Colonic mucosa (tissue), 4 donors: ENCODE measurements at regions not wholly inside any gene's neighbourhood (a gene's known extent, or its start where the extent isn't known, plus 50 kb on each side); places are given as distances from the start of the nearest gene placed in this dataset.

Experiments
- DNase-seq: peaks from one replicate; pipeline ENCODE4 v3.0.0-alpha.2; 2020
- H3K27ac ChIP-seq: fragments of 200-600 bp; one replicate; pipeline ENCODE4 v1.8.0; 2021
- H3K27me3 ChIP-seq: fragments of 200-600 bp; one replicate; pipeline ENCODE4 v1.8.0; 2021
- H3K36me3 ChIP-seq: fragments of 200-600 bp; one replicate; pipeline ENCODE4 v1.8.0; 2021
- H3K4me1 ChIP-seq: fragments of 200-600 bp; one replicate; pipeline ENCODE4 v1.8.0; 2021; ENCODE audit warnings: mild to moderate bottlenecking
- H3K4me3 ChIP-seq: fragments of 200-600 bp; one replicate; pipeline ENCODE4 v1.8.0; 2021
- H3K9ac ChIP-seq, 2 donors: one replicate each; pipeline ENCODE4 v1.7.0; 2013; ENCODE audit warnings: control low read depth in 2 of 2, low read depth in 2 of 2, low read length in 2 of 2
- H3K9me3 ChIP-seq: fragments of 200-600 bp; one replicate; pipeline ENCODE4 v1.8.0; 2021
- intact Hi-C: fragments of 100-400 bp; cut with DNase I; formaldehyde crosslinking; loops from one replicate; pipeline ENCODE4 v1.14.1; 2022
- TF ChIP-seq, protein P1 (sequence below): fragments of 200-600 bp; IDR thresholded peaks from one replicate; pipeline ENCODE4 v1.8.0; 2022; ENCODE audit warnings: antibody characterized with exemption, mild to moderate bottlenecking
- donor health status: healthy.
- donor health status: DM: no; HTN: no; CAD: no.
- donor health status: DM: no; HTN: no; CAD: no.

DNA sequence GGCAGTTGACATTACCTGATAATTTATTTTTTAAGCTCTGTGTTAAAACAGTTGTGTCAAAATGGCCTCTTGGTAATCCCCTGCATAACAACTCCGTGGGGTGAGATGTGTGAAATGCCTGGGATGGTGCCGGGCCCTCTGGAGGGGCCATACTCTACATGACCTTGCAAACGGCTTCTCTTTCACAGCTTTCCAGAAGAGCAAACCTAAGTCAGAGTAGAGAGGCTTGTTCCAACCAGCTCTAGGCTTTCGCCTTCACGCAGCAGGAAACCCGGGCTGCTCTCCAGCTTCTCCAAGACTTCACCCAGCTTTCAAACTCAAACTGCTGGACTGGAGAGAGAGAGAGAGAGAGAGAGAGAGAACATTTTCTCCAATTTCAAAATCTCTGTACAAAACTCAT is 120.1 kb downstream of the SNX18 start:
- Histone ChIP-seq H3K27ac (no peak overlapping the region), H3K4me3 (no peak overlapping the region), H3K9ac (no peak overlapping the region), H3K36me3 (no peaks in the 10 kb centered on the region), H3K27me3 (no peaks in the 10 kb centered on the region), H3K4me1 (no peaks in the 10 kb centered on the region), H3K9me3 (no peaks in the 10 kb centered on the region)
- DNase-seq: no peak
- intact Hi-C loops: no loop called here
- TF ChIP-seq, protein P1, sequence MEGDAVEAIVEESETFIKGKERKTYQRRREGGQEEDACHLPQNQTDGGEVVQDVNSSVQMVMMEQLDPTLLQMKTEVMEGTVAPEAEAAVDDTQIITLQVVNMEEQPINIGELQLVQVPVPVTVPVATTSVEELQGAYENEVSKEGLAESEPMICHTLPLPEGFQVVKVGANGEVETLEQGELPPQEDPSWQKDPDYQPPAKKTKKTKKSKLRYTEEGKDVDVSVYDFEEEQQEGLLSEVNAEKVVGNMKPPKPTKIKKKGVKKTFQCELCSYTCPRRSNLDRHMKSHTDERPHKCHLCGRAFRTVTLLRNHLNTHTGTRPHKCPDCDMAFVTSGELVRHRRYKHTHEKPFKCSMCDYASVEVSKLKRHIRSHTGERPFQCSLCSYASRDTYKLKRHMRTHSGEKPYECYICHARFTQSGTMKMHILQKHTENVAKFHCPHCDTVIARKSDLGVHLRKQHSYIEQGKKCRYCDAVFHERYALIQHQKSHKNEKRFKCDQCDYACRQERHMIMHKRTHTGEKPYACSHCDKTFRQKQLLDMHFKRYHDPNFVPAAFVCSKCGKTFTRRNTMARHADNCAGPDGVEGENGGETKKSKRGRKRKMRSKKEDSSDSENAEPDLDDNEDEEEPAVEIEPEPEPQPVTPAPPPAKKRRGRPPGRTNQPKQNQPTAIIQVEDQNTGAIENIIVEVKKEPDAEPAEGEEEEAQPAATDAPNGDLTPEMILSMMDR: no peak

DNA sequence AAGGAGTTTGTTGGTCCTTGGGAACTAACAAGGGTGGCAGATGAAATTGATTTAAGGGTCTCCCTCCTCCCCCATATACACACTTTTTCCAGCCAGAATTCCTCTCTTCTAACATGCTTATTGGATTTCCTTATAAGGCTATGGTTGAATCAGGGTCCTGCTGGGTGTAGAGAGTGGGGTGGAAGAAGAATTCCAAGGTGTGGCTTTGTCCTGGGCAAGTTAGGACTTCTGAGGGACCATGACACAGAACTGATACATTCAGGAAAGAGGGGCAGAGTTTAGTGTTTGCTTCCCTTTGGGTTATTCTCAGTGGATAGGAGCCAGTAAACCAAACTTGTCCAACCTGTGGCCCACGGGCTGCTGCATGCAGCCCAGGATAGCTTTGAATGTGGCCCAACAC is 116.5 kb downstream of the SNX18 start:
- Histone ChIP-seq H3K36me3 (no peaks in the 10 kb centered on the region), H3K4me1 (no peaks in the 10 kb centered on the region), H3K27ac (no peak overlapping the region), H3K9me3 (no peaks in the 10 kb centered on the region), H3K9ac (no peak overlapping the region), H3K4me3 (no peak overlapping the region), H3K27me3 (no peaks in the 10 kb centered on the region)
- TF ChIP-seq, protein P1: no peak
- DNase-seq: no peak
- intact Hi-C loops: no loop called here

- TF ChIP-seq, protein P1: no peak
- DNase-seq: no peak
- intact Hi-C loops: no loop called here
- H3K4me1 ChIP-seq: no peaks in the 10 kb centered on the region
- no peak overlapping the region for H3K4me3 ChIP-seq
- no peaks in the 10 kb centered on the region for H3K27me3 ChIP-seq
- no peak overlapping the region for H3K27ac ChIP-seq
- no peaks in the 10 kb centered on the region for H3K9me3 ChIP-seq
- no peak overlapping the region for H3K9ac ChIP-seq
- no peaks in the 10 kb centered on the region for H3K36me3 ChIP-seq
These were observed 114.7 kb downstream of the SNX18 start for GRCh38 chr5:54632131-54632701.

DNA sequence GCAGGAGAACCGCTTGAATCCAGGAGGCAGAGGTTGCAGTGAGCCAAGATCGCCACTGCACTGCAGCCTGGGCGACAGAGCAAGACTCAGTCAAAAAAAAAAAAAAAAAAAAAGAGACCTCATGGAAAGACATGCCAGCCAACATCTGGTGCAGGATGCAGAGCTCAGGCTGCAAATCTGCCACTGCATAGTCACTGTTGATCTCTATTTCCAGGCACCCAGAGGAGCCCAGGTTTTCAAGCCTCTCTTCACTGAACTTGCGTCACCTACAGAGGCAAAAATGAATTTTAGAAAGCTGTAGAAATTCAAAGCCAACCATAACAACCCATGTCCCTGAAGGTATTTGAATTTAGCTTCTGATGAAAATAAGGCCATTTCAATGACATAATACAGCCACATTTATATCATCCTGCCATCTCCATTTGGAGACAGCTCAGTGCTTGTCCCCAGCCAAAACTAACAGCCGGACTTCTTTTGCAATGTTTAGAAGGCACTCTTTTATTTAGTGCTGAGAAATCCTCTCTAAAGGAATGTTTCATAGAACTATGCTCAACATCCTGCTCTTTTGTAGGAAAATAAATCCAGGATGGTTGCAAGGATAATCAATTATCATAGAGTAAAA is 113.3 kb downstream of the SNX18 start:
- TF ChIP-seq, protein P1: no peak
- no peaks in the 10 kb centered on the region for H3K36me3 ChIP-seq
- intact Hi-C loops: no loop called here
- H3K4me3 ChIP-seq: no peak overlapping the region
- DNase-seq: no peak
- no peak overlapping the region for H3K9ac ChIP-seq
- no peaks in the 10 kb centered on the region for H3K4me1 ChIP-seq
- no peaks in the 10 kb centered on the region for H3K27me3 ChIP-seq
- H3K27ac ChIP-seq: no peak overlapping the region
- H3K9me3 ChIP-seq: no peaks in the 10 kb centered on the region

DNA sequence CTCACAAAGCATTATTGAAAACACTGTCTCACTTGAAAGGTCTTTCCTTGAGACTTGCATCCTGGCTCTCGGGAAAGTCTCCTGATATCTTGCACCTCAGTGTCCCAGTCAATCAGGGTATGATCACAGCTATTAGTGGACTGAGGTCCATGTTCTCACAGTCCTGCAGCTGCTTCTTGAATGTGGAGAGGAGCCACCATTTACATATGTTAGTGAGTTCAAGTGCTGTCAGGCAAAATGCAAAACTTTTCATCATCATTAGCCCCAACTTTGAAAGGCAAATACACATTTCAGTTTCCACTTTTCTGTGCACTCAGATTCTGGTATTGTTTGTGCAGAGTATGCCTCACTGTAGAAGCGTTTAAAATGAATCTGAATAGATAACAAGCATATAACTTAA is 111.6 kb downstream of the SNX18 start:
- H3K9ac ChIP-seq: no peak overlapping the region
- no peak overlapping the region for H3K27ac ChIP-seq
- intact Hi-C loops: no loop called here
- no peaks in the 10 kb centered on the region for H3K27me3 ChIP-seq
- H3K9me3 ChIP-seq: no peaks in the 10 kb centered on the region
- H3K36me3 ChIP-seq: no peaks in the 10 kb centered on the region
- H3K4me1 ChIP-seq: no peaks in the 10 kb centered on the region
- no peak for DNase-seq
- no peak overlapping the region for H3K4me3 ChIP-seq
- TF ChIP-seq, protein P1: no peak
